Spleen (tissue), 11 donors: ENCODE measurements at regions not wholly inside any gene's neighbourhood (a gene's known extent, or its start where the extent isn't known, plus 50 kb on each side); places are given as distances from the start of the nearest gene placed in this dataset.

ENCODE experiments used
- DNase-seq: peaks from one replicate; pipeline ENCODE4 v3.0.0-alpha.2; 2020
- H3K27ac ChIP-seq, 8 donors: fragments of 200-600 bp; sonication (generic) in 7 of 8; 1 replicate in 4 of 8; 2 replicates in 4 of 8; pipeline versions ENCODE4 v1.5.0 to v1.8.0; 2016 to 2021; ENCODE audit warnings: inconsistent platforms in 4 of 8, mild to moderate bottlenecking in 4 of 8, moderate library complexity in 1 of 8
- H3K27me3 ChIP-seq, 7 donors: fragments of 200-600 bp; sonication (generic) in 6 of 7; replicated peaks in 1 of 7; 1 replicate in 4 of 7; 2 replicates in 3 of 7; pipeline versions ENCODE4 v1.5.0 to v1.8.0; 2016 to 2021; ENCODE audit warnings: inconsistent platforms in 3 of 7, mild to moderate bottlenecking in 1 of 7
- H3K36me3 ChIP-seq, 6 donors: fragments of 200-600 bp; sonication (generic) in 5 of 6; 1 replicate in 4 of 6; 2 replicates in 2 of 6; pipeline versions ENCODE4 v1.5.0 to v1.8.0; 2016 to 2021; ENCODE audit warnings: inconsistent platforms in 2 of 6
- H3K4me1 ChIP-seq, 6 donors: fragments of 200-600 bp; sonication (generic) in 5 of 6; 1 replicate in 3 of 6; 2 replicates in 3 of 6; pipeline versions ENCODE4 v1.5.0 to v1.8.0; 2016 to 2021; ENCODE audit warnings: inconsistent platforms in 3 of 6
- H3K4me3 ChIP-seq, 8 donors: fragments of 200-600 bp; sonication (generic) in 7 of 8; 1 replicate in 4 of 8; 2 replicates in 4 of 8; pipeline versions ENCODE4 v1.5.0 to v1.8.0; 2016 to 2021; ENCODE audit warnings: inconsistent platforms in 4 of 8, mild to moderate bottlenecking in 4 of 8, moderate library complexity in 2 of 8
- H3K9me3 ChIP-seq, 8 donors: fragments of 200-600 bp; sonication (generic) in 7 of 8; 1 replicate in 4 of 8; 2 replicates in 4 of 8; pipeline versions ENCODE4 v1.5.0 to v1.8.0; 2016 to 2021; ENCODE audit warnings: inconsistent platforms in 4 of 8
- POLR2A ChIP-seq, 3 donors: fragments of 450-650 bp; IDR thresholded peaks; one replicate each; pipeline ENCODE4 v1.5.1; 2017; ENCODE audit warnings: antibody characterized with exemption in 3 of 3, mild to moderate bottlenecking in 1 of 3
- POLR2AphosphoS5 ChIP-seq, 3 donors: sonication (generic); formaldehyde crosslinking; IDR thresholded peaks; one replicate each; pipeline ENCODE4 v1.5.1; 2017; ENCODE audit warnings: antibody characterized with exemption in 3 of 3
- WGBS, 5 donors: extraction: QIAGEN DNeasy Blood & Tissue Kit in 3 of 5; methylation state at CpG; one replicate each; pipeline versions ENCODE4 v1.1.5 to v1.1.7; 2013 to 2018; 5-methylcytosine and 5-hydroxymethylcytosine counted together
- intact Hi-C: fragments of 100-400 bp; cut with DNase I; formaldehyde crosslinking; loops from one replicate; pipeline ENCODE4 v1.15.0; 2023; ENCODE audit warnings: low total_unique reads
- TF ChIP-seq, protein P1 (sequence below), 11 experiments: fragments of 200-600 bp in 7 of 11; fragments of 450-650 bp in 4 of 11; sonication (generic) in 4 of 11; IDR thresholded peaks in 8 of 11; conservative IDR thresholded peaks in 3 of 11; 1 replicate in 7 of 11; 2 replicates in 4 of 11; pipeline versions ENCODE4 v1.4.0 to v1.8.0; 2016 to 2021; ENCODE audit warnings: antibody characterized with exemption in 11 of 11, inconsistent platforms in 4 of 11, mild to moderate bottlenecking in 1 of 11
- donor health status: healthy with polysubstance abuse.
- donor health status: DM: no; HTN: no; CAD: no; lungs with moderate emphysema.
- donor health status: DM: no; HTN: no; CAD: no.
- donor health status: Bipolar disorder and iron deficiency.
- donor health status: healthy.
- donor health status: DM: no; HTN: no; CAD: no.
- donor health status: DM: yes; HTN: yes; CAD: no.

DNA sequence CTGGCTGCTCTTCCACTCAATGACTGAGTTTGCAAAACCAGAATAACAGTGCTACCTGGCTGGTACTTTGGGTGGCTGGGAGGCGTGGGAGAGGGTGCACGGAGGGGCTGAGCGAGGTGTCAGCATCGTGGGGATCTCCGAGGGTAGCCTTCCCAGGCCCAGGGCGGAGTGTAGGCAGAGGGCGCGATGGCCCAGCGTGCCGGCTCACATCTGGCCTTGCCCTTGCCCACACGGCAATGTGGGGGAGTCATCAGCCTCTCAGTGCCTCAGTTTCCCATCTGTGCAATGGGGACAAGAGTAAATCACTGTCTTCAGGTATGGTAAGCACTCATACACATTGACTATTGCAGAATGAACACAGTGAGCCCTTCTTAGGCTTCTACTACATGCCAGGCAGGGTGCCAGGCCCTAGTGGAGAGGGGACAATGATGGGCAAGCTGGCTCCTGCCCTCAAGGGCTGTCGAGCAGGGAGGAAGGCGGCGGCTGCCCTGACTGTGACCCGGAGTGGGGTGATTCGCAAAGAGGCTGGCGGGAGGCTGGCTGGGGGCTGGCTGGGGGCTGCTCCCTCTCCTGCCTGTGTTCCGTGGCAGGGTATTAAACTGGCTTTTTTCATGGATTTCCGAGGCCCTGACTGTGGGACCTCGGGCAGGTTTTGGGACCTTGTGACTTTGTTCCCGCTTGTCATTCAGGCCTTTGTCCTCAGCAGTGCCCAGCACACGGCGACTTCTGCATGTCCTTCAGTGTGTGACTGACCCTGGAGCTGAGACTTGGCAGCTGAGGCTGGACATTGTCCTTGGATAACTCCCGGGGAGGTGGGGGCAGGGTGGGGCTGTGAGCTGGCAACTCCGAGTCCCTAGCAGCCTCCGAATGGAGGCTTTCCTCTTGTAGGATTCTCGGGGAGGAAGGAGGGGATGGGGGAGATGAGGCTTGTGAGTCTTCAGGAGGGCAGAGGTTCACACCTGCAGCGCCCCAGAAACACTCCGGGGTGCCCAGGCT is 243.1 kb downstream of the SEC14L1 start:
- WGBS, 5 donors, result 71 to 79% (median 74%) methylated on average over 21 to 29 of the region's 29 CpGs
- peak overlapping the region; percentile 29 to 95 (median 70) for H3K27ac ChIP-seq
- no peaks in the 10 kb centered on the region for H3K9me3 ChIP-seq
- TF ChIP-seq POLR2A (IDR thresholded peaks at IDR 0.05), result no peak
- peak; percentile 27 to 74 (median 57) for TF ChIP-seq POLR2AphosphoS5 (IDR thresholded peaks at IDR 0.05)
- TF ChIP-seq, protein P1, sequence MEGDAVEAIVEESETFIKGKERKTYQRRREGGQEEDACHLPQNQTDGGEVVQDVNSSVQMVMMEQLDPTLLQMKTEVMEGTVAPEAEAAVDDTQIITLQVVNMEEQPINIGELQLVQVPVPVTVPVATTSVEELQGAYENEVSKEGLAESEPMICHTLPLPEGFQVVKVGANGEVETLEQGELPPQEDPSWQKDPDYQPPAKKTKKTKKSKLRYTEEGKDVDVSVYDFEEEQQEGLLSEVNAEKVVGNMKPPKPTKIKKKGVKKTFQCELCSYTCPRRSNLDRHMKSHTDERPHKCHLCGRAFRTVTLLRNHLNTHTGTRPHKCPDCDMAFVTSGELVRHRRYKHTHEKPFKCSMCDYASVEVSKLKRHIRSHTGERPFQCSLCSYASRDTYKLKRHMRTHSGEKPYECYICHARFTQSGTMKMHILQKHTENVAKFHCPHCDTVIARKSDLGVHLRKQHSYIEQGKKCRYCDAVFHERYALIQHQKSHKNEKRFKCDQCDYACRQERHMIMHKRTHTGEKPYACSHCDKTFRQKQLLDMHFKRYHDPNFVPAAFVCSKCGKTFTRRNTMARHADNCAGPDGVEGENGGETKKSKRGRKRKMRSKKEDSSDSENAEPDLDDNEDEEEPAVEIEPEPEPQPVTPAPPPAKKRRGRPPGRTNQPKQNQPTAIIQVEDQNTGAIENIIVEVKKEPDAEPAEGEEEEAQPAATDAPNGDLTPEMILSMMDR (IDR thresholded peaks at IDR 0.05 in 8 of 11, conservative IDR thresholded peaks at IDR 0.05 in 3 of 11), result no peak
- no peaks in the 10 kb centered on the region for H3K27me3 ChIP-seq
- peaks cover 0 to 17% (median 0%) of the 10 kb centered on the region in 6 donors for H3K36me3 ChIP-seq
- no peak overlapping the region for H3K4me3 ChIP-seq
- H3K4me1 ChIP-seq, result peaks cover 79 to 100% (median 95%) of the 10 kb centered on the region in 6 donors
- intact Hi-C loops, result no loop called here
- no peak for DNase-seq

DNA sequence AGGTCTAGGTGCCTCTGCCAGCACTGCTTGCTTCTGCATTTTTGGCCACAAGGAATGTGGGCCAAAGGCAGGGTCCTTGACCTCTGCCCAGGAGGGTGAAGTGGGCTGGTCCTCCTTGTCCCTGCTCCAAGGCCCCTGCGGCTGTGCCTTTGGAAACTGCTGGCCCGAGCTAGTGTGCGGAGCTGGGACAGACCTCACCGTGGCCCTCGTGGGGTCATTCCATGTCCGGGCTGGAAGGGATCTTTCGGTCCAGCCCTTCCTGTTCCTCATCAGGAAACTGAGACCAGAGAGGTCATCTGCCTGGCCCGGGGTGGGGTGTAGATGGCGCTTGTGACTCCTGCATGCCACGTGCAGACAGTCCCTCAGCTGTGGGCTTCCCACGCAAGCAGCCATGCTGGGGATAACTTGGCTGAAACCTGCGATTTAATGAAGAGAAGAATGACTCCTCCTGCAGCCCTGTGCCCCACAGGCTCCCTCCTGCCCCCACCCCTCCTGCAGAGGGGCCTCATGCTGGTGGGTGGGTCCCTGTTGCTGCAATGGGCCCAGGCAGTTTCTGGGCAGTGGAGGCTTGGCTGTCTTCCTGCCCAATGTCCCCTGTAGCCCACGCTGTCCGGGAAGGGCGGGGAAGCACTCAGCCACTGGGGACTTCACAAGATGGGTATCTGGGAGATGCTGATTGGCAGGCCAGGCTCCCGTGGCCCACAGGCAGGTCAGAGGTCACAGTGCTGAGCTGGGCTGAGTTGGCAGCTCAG is 245.2 kb downstream of the SEC14L1 start:
- Histone ChIP-seq H3K27me3 (no peaks in the 10 kb centered on the region), H3K4me1 (peaks cover 82 to 99% (median 94%) of the 10 kb centered on the region in 6 donors), H3K27ac (peak overlapping the region; percentile 36 to 95 (median 77)), H3K9me3 (no peaks in the 10 kb centered on the region), H3K4me3 (no peak overlapping the region), H3K36me3 (peaks cover 0 to 14% (median 0%) of the 10 kb centered on the region in 6 donors)
- TF ChIP-seq, protein P1 (IDR thresholded peaks at IDR 0.05 in 8 of 11, conservative IDR thresholded peaks at IDR 0.05 in 3 of 11), result no peak
- TF ChIP-seq POLR2AphosphoS5 (IDR thresholded peaks at IDR 0.05) (peak; percentile 62 to 75 (median 71)), POLR2A (IDR thresholded peaks at IDR 0.05) (no peak)
- DNase-seq, result no peak
- intact Hi-C loops, result no loop called here
- whole genome bisulfite sequencing, 5 donors, result 31 to 62% (median 57%) methylated on average over 9 to 16 of the region's 16 CpGs

DNA sequence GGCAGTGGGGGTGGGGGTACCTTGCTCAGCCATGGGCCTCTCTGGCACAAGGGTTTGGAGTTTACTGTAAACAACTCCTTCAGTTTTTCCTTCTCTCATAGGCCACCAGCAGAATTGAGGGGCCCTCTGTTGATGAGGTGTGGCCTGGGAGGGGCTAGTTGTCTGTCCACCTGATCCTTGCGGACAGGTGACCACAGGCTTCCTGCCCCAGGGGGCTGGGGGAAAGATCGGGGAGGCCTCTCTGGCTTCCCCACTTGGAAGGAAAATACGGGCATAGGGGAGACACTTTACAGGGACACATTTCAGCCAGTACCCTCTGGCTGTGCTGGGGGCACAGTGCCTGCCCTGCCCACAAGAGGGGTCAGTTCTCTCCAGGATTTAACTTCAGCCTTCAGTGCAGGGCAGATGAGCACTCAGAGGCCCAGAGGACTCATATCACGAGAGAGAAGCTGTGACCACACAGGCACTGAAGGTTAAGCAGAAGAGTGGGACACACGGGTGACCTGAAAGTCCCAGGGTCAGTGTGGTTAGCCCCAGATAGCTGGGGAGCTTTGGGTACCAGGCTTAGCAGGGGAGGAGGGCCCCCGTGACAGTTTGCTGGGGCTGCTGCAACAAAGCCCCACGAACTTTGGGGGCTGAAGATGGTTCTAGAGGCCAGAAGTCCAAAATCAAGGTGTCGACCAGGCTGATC is 245.9 kb downstream of the SEC14L1 start:
- no peak for DNase-seq
- Histone ChIP-seq H3K27me3 (no peaks in the 10 kb centered on the region), H3K9me3 (no peaks in the 10 kb centered on the region), H3K27ac (peak overlapping the region; percentile 36 to 95 (median 77)), H3K4me1 (peaks cover 85 to 99% (median 94%) of the 10 kb centered on the region in 6 donors), H3K4me3 (no peak overlapping the region), H3K36me3 (peaks cover 0 to 14% (median 0%) of the 10 kb centered on the region in 6 donors)
- TF ChIP-seq POLR2AphosphoS5 (IDR thresholded peaks at IDR 0.05) (no peak), POLR2A (IDR thresholded peaks at IDR 0.05) (no peak)
- TF ChIP-seq, protein P1 (IDR thresholded peaks at IDR 0.05 in 8 of 11, conservative IDR thresholded peaks at IDR 0.05 in 3 of 11), result no peak
- 67 to 82% (median 78%) methylated on average over 8 of the region's 8 CpGs for WGBS, 5 donors
- intact Hi-C loops, result no loop called here
